ENCODE measurements at regions not wholly inside any gene's neighbourhood (a gene's known extent, or its start where the extent isn't known, plus 50 kb on each side); places are given as distances from the start of the nearest gene placed in this dataset.

GRCh38 chr2:217263756-217264155 lies 403.9 kb upstream of the TNP1 start:
- TF ChIP-seq CTCF (IDR thresholded peaks at IDR 0.05) (no peak), REST (IDR thresholded peaks at IDR 0.05; ENCODE audit: insufficient read depth in 1 of 2, low read depth in 2 of 2, low read length in 1 of 2) (no peak), POLR2AphosphoS5 (IDR thresholded peaks at IDR 0.05; ENCODE audit: low read depth, low read length) (no peak)

Data from Panc1 (cell line).